ENCODE measurements at regions not wholly inside any gene's neighbourhood (a gene's known extent, or its start where the extent isn't known, plus 50 kb on each side); places are given as distances from the start of the nearest gene placed in this dataset.

GRCh38 chr10:3907514-3907913, 122.5 kb upstream of the KLF6 start (continued):
- no peak for TF ChIP-seq MEF2A (IDR thresholded peaks at IDR 0.05; ENCODE audit: control insufficient read depth, low read depth, low read length)
- TF ChIP-seq, protein P1, sequence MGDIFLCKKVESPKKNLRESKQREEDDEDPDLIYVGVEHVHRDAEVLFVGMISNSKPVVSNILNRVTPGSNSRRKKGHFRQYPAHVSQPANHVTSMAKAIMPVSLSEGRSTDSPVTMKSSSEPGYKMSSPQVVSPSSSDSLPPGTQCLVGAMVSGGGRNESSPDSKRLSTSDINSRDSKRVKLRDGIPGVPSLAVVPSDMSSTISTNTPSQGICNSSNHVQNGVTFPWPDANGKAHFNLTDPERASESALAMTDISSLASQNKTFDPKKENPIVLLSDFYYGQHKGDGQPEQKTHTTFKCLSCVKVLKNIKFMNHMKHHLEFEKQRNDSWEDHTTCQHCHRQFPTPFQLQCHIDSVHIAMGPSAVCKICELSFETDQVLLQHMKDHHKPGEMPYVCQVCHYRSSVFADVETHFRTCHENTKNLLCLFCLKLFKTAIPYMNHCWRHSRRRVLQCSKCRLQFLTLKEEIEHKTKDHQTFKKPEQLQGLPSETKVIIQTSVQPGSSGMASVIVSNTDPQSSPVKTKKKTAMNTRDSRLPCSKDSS (IDR thresholded peaks at IDR 0.05; ENCODE audit: low read depth, partially characterized antibody), result no peak
- TF ChIP-seq STAG1 (CRISPR knock-in tag; IDR thresholded peaks at IDR 0.05; ENCODE audit: borderline replicate concordance), result no peak
- no peak for TF ChIP-seq PYGO2 (tag; IDR thresholded peaks at IDR 0.05)

- Histone ChIP-seq H2AFZ (ENCODE audit: low read depth, low read length) (no peak overlapping the region), H3K9ac (ENCODE audit: insufficient read depth in 1 of 2, low read depth in 2 of 2, low read length in 2 of 2) (no peak overlapping the region; a peak in 1 of 4 replicates), H3K27ac (ENCODE audit: extremely low read depth, low read depth, low read length) (no peak overlapping the region), H3K4me2 (ENCODE audit: insufficient read depth, low read length) (no peak overlapping the region), H3K9me3 (replicated peaks; ENCODE audit: control insufficient read depth, insufficient read depth, low read depth, low read length) (no peaks in the 10 kb centered on the region), H3K4me3 (no peak overlapping the region), H3K27me3 (ENCODE audit: control insufficient read depth in 2 of 2, insufficient read depth in 2 of 2, low read length in 2 of 2) (no peaks in the 10 kb centered on the region), H3K4me1 (replicated peaks in 1 of 2; ENCODE audit: control insufficient read depth in 2 of 2, insufficient read depth in 2 of 2, low read length in 2 of 2) (0 out of 5 replicates have a peak, but pooled peaks cover 0 to 2% of the 10 kb centered on the region in 2 experiments), H4K20me1 (replicated peaks; ENCODE audit: control insufficient read depth, insufficient read depth, low read length) (no peaks in the 10 kb centered on the region), H3K36me3 (ENCODE audit: control insufficient read depth, insufficient read depth, low read length) (no peaks in the 10 kb centered on the region), H3K9me1 (ENCODE audit: control insufficient read depth, insufficient read depth, low read length) (no peaks in the 10 kb centered on the region), H3K79me2 (ENCODE audit: control insufficient read depth, insufficient read depth, low read length) (no peaks in the 10 kb centered on the region)
- TF ChIP-seq E2F1 (CRISPR knock-in tag; IDR thresholded peaks at IDR 0.05), result no peak
- TF ChIP-seq, protein P2, sequence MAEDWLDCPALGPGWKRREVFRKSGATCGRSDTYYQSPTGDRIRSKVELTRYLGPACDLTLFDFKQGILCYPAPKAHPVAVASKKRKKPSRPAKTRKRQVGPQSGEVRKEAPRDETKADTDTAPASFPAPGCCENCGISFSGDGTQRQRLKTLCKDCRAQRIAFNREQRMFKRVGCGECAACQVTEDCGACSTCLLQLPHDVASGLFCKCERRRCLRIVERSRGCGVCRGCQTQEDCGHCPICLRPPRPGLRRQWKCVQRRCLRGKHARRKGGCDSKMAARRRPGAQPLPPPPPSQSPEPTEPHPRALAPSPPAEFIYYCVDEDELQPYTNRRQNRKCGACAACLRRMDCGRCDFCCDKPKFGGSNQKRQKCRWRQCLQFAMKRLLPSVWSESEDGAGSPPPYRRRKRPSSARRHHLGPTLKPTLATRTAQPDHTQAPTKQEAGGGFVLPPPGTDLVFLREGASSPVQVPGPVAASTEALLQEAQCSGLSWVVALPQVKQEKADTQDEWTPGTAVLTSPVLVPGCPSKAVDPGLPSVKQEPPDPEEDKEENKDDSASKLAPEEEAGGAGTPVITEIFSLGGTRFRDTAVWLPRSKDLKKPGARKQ (CRISPR knock-in tag; IDR thresholded peaks at IDR 0.05), result 0 out of 2 replicates have a peak, but pooled peaks have one; percentile 45
- no TSS peak for BruUV-seq (replicated peaks)
- FAIRE-seq (no peak), ATAC-seq (no peak), DNase-seq (ENCODE audit: extremely low read depth in 1 of 4, low spot score in 3 of 4) (no peak)
- intact Hi-C loops (cut with micrococcal nuclease), result no loop called here
- CTCF ChIA-PET (ENCODE audit: low intra/inter-chr PET ratio), result no interaction called here
- in situ Hi-C loops (cut with MboI), result no loop called here
- 58% methylated on average over 17 of the region's 17 CpGs for WGBS (ENCODE audit: insufficient coverage, low coverage, missing lambda C conversion rate)
- POLR2A ChIA-PET, result interaction anchor here (0.5 to 1.0 kb wide), 2 partner anchors 19 to 25 kb away, joined by 3 to 4 read pairs; no protein-coding TSS in a partner anchor
Observed at GRCh38 chr10:3906511-3907111, 121.6 kb upstream of the KLF6 start.

Data from K562 (cell line).